HG03039 (cell line): ENCODE measurements at regions not wholly inside any gene's neighbourhood (a gene's known extent, or its start where the extent isn't known, plus 50 kb on each side); places are given as distances from the start of the nearest gene placed in this dataset.
A peak's percentile ranks its signal among the peaks of the same experiment; 100 is the strongest.
"Not testable (repeated sequence)": the region's sequence is repeated elsewhere in the genome, so short reads cannot be mapped to it uniquely, and the experiment has no call there.

ENCODE experiments used
- ATAC-seq: cut with Tn5 transposase; IDR thresholded peaks from one replicate; pipeline ENCODE4 v1.9.1; 2021; ENCODE audit warnings: mild to moderate bottlenecking, moderate library complexity; ENCODE audit not compliant: unreplicated experiment

GRCh38 chr11:90423378-90423777 is 200.5 kb upstream of the CHORDC1 start:
- ATAC-seq = no peak

- not testable (repeated sequence) for ATAC-seq
These were observed 199.9 kb upstream of the CHORDC1 start for GRCh38 chr11:90422787-90423186.

DNA sequence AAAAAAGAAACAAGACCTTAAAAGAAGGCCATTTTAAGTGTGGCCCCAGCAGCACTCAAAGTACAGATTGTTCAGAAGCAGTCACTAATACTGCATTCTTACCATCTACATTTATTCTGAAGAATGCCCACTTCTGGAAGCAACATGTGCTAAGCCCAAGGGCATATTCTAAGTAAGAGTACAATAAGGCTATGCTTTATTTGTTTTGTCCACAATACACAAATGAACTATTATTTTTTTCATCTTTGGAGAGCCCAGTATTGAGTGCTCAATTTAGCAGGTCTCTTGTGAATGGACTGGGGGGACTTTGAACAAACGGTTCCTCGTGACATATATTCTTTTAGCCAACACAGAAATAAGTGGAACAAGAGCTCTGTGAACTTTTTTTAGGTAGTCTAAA is 191.4 kb upstream of the CHORDC1 start:
- ATAC-seq = no peak

GRCh38 chr11:90407350-90407749 is 184.5 kb upstream of the CHORDC1 start:
- ATAC-seq = no peak

GRCh38 chr11:90392692-90393091 is 169.8 kb upstream of the CHORDC1 start:
- no peak for ATAC-seq

DNA sequence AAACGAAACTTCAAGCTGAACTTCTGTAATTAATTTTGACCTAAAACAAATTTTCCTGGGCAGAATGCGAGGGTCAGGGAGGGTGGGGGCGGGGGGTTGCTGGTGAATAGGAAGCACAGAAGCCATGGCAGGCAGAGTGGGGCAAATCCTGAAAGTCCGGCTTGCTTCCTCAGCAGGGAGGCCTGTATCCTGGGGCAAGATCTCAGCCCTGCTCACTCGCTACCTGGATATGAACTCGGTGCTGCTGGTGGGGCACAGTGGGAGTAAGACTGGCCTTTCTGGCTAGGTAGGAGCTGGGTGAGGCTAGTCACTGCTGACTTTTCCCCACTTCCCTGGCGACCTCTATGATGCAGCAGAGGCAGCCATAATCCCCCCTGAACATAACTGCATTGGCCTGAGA is 168.9 kb upstream of the CHORDC1 start:
- no peak for ATAC-seq

DNA sequence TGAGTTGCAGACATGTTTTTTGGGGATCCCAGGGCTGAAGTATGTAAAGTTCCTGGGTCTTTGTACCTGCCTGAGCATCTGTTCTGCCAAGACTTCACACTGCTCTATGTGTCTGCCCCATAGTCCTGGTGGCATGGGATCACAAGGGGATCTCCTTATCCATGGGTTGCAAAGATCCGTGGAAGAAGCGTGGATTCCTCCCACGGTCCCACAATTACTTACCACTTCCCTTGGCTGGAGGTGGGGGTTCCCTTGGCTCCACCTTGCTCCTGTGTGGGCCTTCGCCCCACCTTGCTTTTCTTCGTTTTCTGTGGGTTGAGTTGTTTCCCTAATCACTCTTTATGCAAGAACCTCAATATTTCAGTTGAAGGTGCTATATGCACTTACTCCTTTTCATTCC is 157.4 kb upstream of the CHORDC1 start:
- ATAC-seq = no peak

GRCh38 chr11:90373971-90374370 is 151.1 kb upstream of the CHORDC1 start:
- no peak for ATAC-seq

DNA sequence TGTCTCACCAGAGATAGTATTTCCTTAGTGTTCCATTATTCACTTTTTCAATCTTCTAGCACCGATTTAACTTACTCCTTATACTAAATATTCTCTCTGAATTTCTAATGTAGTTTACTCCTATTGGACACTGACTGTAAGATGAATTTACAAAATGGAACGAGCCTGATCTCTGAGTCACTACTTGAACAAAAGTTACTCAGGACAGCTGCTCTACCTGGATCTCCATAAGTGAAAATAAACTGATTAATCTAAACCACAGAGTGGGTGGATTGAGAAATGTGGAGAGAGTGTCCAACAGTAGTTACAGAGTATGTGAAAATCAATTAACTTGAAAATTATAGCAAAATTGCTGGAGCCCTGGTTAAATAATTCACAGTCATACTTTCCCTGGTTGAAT is 141.7 kb upstream of the CHORDC1 start:
- ATAC-seq = no peak

DNA sequence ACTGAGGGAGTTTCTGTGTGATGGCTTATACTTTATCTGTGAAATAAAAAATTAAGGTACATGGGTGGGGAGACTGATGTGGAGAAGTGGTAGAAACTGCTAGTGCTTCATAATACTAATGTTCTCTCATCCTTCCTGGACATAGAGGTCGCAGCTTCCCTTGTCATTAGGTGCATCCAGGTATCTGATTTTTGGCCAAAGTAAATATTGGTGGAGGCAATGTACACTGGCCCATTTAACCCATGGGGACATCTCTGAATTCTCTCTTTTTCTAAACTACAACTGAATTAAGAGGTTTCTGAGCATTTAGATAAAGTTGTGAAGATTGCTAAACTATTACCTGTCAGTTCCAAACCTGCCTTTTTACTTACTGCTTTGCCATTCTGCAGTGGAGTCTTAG is 140.9 kb upstream of the CHORDC1 start:
- no peak for ATAC-seq

- no peak for ATAC-seq
These were observed 132.4 kb upstream of the CHORDC1 start for GRCh38 chr11:90355200-90355599.

DNA sequence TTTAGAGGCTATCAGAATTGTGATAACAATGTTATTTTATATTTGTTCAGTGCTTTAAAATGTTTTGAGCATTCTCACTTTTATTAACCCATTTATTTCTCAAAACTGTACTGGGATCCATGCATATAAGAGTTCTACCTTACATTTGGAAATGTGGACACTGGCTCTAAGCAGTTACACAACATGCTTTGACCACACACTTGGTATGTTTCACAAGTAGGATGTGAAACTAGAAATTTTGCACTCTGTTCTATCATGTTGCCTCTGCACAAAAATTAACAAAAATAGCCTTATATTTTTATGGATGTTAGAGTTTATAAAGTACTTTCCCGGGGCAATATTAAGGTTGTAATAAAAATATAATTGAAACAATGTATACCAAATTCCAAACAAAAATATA is 126.9 kb upstream of the CHORDC1 start:
- ATAC-seq = no peak

GRCh38 chr11:90344546-90344945 is 121.7 kb upstream of the CHORDC1 start:
- no peak for ATAC-seq

DNA sequence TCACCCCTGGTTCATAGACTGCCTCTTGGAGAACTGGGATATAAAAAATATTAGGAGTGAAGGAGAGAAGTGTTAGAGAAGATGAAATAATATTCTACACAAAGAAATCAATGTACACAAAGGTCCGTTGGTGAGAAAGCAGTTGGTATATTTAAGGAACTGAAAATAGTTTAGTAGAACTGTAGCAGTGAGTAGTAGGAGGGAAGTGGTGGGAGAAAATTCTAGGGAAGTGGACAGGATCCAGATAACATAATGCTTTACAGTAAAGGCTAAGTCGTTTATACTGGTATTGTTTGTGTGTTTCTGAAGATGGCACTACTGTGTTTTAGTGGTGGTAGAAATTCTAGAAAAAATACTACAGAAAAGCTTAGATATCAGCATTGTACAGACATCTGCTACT is 120.8 kb upstream of the CHORDC1 start:
- no peak for ATAC-seq

GRCh38 chr11:90341986-90342385 is 119.1 kb upstream of the CHORDC1 start:
- ATAC-seq = no peak

- ATAC-seq = no peak
These were observed 109.6 kb upstream of the CHORDC1 start for GRCh38 chr11:90332415-90332814.

GRCh38 chr11:90330632-90331031 is 107.8 kb upstream of the CHORDC1 start:
- no peak for ATAC-seq

DNA sequence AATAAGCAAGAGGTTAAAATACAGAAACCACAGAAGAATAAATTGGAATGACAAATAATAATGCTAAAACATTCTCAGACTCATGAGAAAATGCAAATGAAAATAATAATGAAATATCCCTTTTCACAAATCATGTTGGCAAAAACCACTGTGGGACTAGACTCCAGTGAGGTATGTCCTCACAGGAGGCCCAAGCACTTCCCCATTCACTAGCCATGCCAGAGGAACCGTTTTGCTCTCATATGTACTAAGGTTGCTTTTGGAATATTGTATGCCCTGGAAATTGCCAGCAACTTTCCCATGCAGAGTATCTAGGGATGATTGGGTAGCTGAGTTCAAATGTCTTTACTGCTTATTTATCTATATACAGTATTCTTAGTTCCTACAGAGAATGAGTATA is 106.2 kb upstream of the CHORDC1 start:
- no peak for ATAC-seq

DNA sequence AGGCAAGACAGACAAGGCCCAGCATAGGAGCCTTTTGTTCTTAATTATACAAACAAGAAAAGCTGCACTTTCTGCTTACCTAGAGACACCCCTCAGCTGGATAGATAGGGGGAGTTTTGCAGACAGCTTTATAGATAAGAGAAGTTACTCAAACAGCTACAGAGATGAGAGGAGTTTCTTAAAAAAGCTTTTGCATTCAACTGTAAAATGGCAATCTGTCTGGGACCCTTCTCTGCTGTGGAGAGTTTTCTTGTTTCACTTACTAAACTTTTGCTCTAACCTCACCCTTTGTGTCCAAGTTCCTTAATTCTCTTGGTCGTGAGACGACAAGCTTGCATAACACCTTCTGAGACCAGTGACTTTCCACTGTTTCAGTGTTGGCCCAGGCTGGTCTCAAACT is 103.8 kb upstream of the CHORDC1 start:
- ATAC-seq = peak; percentile 65

- ATAC-seq = no peak
These were observed 100.4 kb upstream of the CHORDC1 start for GRCh38 chr11:90323289-90323688.

GRCh38 chr11:90321018-90321417 is 98.2 kb upstream of the CHORDC1 start:
- ATAC-seq = no peak

- no peak for ATAC-seq
These were observed 95.8 kb upstream of the CHORDC1 start for GRCh38 chr11:90318651-90319050.

GRCh38 chr11:90310210-90310609 is 87.4 kb upstream of the CHORDC1 start:
- ATAC-seq = no peak

DNA sequence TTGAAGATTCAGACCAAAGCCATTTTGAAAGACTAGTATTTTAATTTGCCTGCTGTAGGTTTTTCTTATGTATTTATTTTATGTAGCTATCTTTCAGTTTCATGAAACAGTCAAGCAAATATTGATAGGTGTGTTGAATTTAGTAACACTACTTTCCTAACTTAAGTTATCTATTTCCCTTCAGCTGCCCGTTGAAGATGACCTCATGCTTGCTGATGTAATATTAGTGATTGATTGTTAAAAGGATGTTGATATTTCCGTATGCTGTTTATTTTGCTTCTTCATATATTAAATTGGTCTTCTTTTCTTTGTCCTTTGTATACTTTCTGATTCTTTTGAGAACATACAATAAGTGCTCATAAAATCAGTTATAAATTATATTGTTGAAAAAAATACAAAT is 86.8 kb upstream of the CHORDC1 start:
- no peak for ATAC-seq
